Esophagus squamous epithelium (tissue), 5 donors: ENCODE measurements at regions not wholly inside any gene's neighbourhood (a gene's known extent, or its start where the extent isn't known, plus 50 kb on each side); places are given as distances from the start of the nearest gene placed in this dataset.

Experiments
- DNase-seq: peaks from one replicate; lab custom pipeline; 2025; lab: John Stamatoyannopoulos, UW
- H3K27ac ChIP-seq, 4 donors: fragments of 200-600 bp; sonication (generic); one replicate each; pipeline ENCODE4 v1.5.1; 2016 to 2019; ENCODE audit warnings: mild to moderate bottlenecking in 1 of 4
- H3K27me3 ChIP-seq, 4 donors: fragments of 200-600 bp; sonication (generic); 1 replicate in 3 of 4; 2 replicates in 1 of 4; pipeline versions ENCODE4 v1.5.1 to v1.6.0; 2017 to 2021; ENCODE audit warnings: antibody characterized with exemption in 1 of 4
- H3K36me3 ChIP-seq, 3 donors: fragments of 200-600 bp; sonication (generic); one replicate each; pipeline ENCODE4 v1.5.1; 2016 to 2019
- H3K4me1 ChIP-seq, 3 donors: fragments of 200-600 bp; sonication (generic); one replicate each; pipeline ENCODE4 v1.5.1; 2017 to 2019
- H3K4me3 ChIP-seq, 4 donors: fragments of 200-600 bp; sonication (generic); 1 replicate in 3 of 4; 2 replicates in 1 of 4; pipeline ENCODE4 v1.5.1; 2016 to 2019; ENCODE audit warnings: mild to moderate bottlenecking in 2 of 4, moderate library complexity in 1 of 4
- H3K9me3 ChIP-seq, 3 donors: fragments of 200-600 bp; sonication (generic); one replicate each; pipeline ENCODE4 v1.5.1; 2016 to 2019
- POLR2A ChIP-seq, 4 donors: fragments of 450-650 bp; IDR thresholded peaks; one replicate each; pipeline ENCODE4 v1.6.1; 2017; ENCODE audit warnings: antibody characterized with exemption in 4 of 4, mild to moderate bottlenecking in 4 of 4, moderate library complexity in 3 of 4
- WGBS, 2 donors: methylation state at CpG; one replicate each; pipeline ENCODE4 v1.1.5; 2018; 5-methylcytosine and 5-hydroxymethylcytosine counted together
- intact Hi-C: fragments of 100-400 bp; cut with DNase I; formaldehyde crosslinking; loops from one replicate; pipeline ENCODE4 v1.15.0; 2022
- TF ChIP-seq, protein P1 (sequence below), 6 experiments: fragments of 450-650 bp in 4 of 6; fragments of 200-600 bp in 2 of 6; sonication (generic) in 2 of 6; IDR thresholded peaks; one replicate each; pipeline ENCODE4 v1.5.1; 2016 to 2019; ENCODE audit warnings: antibody characterized with exemption in 6 of 6, mild to moderate bottlenecking in 4 of 6, moderate library complexity in 4 of 6
- donor health status: DM: yes; HTN: yes; CAD: no.

GRCh38 chr9:119802621-119803020 is 433.4 kb upstream of the BRINP1 start:
- WGBS, 2 donors = 11 to 24% methylated on average over 6 of the region's 6 CpGs
- intact Hi-C loops = no loop called here
- TF ChIP-seq POLR2A (IDR thresholded peaks at IDR 0.05) = no peak
- TF ChIP-seq, protein P1, sequence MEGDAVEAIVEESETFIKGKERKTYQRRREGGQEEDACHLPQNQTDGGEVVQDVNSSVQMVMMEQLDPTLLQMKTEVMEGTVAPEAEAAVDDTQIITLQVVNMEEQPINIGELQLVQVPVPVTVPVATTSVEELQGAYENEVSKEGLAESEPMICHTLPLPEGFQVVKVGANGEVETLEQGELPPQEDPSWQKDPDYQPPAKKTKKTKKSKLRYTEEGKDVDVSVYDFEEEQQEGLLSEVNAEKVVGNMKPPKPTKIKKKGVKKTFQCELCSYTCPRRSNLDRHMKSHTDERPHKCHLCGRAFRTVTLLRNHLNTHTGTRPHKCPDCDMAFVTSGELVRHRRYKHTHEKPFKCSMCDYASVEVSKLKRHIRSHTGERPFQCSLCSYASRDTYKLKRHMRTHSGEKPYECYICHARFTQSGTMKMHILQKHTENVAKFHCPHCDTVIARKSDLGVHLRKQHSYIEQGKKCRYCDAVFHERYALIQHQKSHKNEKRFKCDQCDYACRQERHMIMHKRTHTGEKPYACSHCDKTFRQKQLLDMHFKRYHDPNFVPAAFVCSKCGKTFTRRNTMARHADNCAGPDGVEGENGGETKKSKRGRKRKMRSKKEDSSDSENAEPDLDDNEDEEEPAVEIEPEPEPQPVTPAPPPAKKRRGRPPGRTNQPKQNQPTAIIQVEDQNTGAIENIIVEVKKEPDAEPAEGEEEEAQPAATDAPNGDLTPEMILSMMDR (IDR thresholded peaks at IDR 0.05) = no peak
- Histone ChIP-seq H3K4me1 (peaks cover 3 to 21% (median 6%) of the 10 kb centered on the region in 3 donors), H3K9me3 (no peaks in the 10 kb centered on the region), H3K27me3 (no peaks in the 10 kb centered on the region), H3K4me3 (no peak overlapping the region), H3K27ac (peak overlapping the region in 1 of 4 donors; percentile 16), H3K36me3 (no peaks in the 10 kb centered on the region)
- DNase-seq = no peak

- WGBS, 2 donors = 21 to 24% methylated on average over 3 of the region's 3 CpGs
- DNase-seq = no peak
- no peaks in the 10 kb centered on the region for H3K9me3 ChIP-seq
- H3K4me3 ChIP-seq = no peak overlapping the region
- no peaks in the 10 kb centered on the region for H3K27me3 ChIP-seq
- peak overlapping the region in 1 of 4 donors; percentile 16 for H3K27ac ChIP-seq
- H3K36me3 ChIP-seq = no peaks in the 10 kb centered on the region
- peaks cover 3 to 21% (median 6%) of the 10 kb centered on the region in 3 donors for H3K4me1 ChIP-seq
- TF ChIP-seq, protein P1 (IDR thresholded peaks at IDR 0.05) = no peak
- no peak for TF ChIP-seq POLR2A (IDR thresholded peaks at IDR 0.05)
- intact Hi-C loops = no loop called here
These were observed 432.9 kb upstream of the BRINP1 start for GRCh38 chr9:119802133-119802532.

GRCh38 chr9:119801311-119801710 is 432.1 kb upstream of the BRINP1 start:
- Histone ChIP-seq H3K36me3 (no peaks in the 10 kb centered on the region), H3K9me3 (no peaks in the 10 kb centered on the region), H3K4me1 (peaks cover 3 to 21% (median 6%) of the 10 kb centered on the region in 3 donors), H3K27me3 (no peaks in the 10 kb centered on the region), H3K4me3 (no peak overlapping the region), H3K27ac (peak overlapping the region in 2 of 4 donors; percentile 16 to 39)
- DNase-seq = no peak
- intact Hi-C loops = no loop called here
- TF ChIP-seq, protein P1 (IDR thresholded peaks at IDR 0.05) = no peak
- no peak for TF ChIP-seq POLR2A (IDR thresholded peaks at IDR 0.05)
- WGBS, 2 donors = 25 to 38% methylated on average over 4 of the region's 4 CpGs

- WGBS, 2 donors = 82 to 84% methylated on average over 3 of the region's 3 CpGs
- Histone ChIP-seq H3K9me3 (no peaks in the 10 kb centered on the region), H3K27me3 (no peaks in the 10 kb centered on the region), H3K4me3 (no peak overlapping the region), H3K27ac (no peak overlapping the region), H3K36me3 (no peaks in the 10 kb centered on the region), H3K4me1 (peaks cover 0 to 5% (median 0%) of the 10 kb centered on the region in 3 donors)
- intact Hi-C loops = no loop called here
- no peak for DNase-seq
- no peak for TF ChIP-seq POLR2A (IDR thresholded peaks at IDR 0.05)
- TF ChIP-seq, protein P1 (IDR thresholded peaks at IDR 0.05) = no peak
These were observed 426.2 kb upstream of the BRINP1 start for GRCh38 chr9:119795395-119795794.

- DNase-seq = no peak
- 88 to 91% methylated on average over 6 of the region's 6 CpGs for whole genome bisulfite sequencing, 2 donors
- no peaks in the 10 kb centered on the region for H3K9me3 ChIP-seq
- no peak overlapping the region for H3K4me3 ChIP-seq
- H3K4me1 ChIP-seq = peaks cover 0 to 10% (median 0%) of the 10 kb centered on the region in 3 donors
- intact Hi-C loops = no loop called here
- no peaks in the 10 kb centered on the region for H3K27me3 ChIP-seq
- TF ChIP-seq, protein P1 (IDR thresholded peaks at IDR 0.05) = no peak
- no peak for TF ChIP-seq POLR2A (IDR thresholded peaks at IDR 0.05)
- H3K36me3 ChIP-seq = no peaks in the 10 kb centered on the region
- H3K27ac ChIP-seq = no peak overlapping the region
These were observed 425.6 kb upstream of the BRINP1 start for GRCh38 chr9:119794836-119795235.
